Urothelium cell line (cell line): ENCODE measurements at regions not wholly inside any gene's neighbourhood (a gene's known extent, or its start where the extent isn't known, plus 50 kb on each side); places are given as distances from the start of the nearest gene placed in this dataset.

ENCODE experiments used
- DNase-seq: peaks from one replicate; pipeline ENCODE4 v3.0.0; 2011; ENCODE audit warnings: low spot score, mixed read lengths
- FAIRE-seq: peaks from 2 replicates; lab custom pipeline; 2011; peaks lifted over from hg19 to GRCh38; lab: Jason Lieb, UNC

DNA sequence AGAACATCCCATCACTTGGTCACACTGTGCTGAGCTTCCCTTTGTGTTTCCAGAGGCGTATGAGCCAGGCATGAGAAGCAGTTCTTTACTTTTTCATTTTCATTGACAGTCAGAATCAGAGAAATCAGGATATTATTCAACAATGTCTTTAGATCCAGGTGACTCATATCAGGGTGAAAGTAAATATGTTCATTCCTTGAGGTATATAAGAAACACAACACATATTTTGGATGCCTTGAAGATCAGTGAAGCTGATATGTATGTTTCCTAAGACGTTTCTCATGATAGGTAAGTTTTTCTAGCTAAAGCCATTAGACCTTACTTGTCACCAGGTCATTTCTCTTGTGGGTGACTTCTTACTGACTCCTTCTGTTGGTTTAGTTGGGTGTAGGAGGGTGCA lies 505.6 kb downstream of the CDH26 start:
- FAIRE-seq (no peak), DNase-seq (no peak)

DNA sequence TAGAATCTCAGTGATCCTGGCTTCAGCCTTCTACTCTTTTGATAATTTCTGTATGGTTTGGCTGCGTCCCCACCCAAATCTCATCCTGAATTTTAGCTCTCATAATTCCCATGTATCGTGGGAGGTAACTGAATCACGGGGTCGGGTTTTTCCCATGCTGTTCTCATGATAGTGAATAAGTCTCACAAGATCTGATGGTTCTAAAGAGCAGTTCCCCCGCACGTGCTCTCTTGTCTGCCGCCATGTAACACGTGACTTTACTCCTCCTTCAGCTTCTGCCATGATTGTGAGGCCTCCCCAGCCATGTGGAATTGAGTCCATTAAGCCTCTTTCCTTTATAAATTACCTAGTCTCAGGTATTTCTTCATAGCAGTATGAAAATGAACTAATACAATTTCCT lies 507.2 kb downstream of the CDH26 start:
- no peak for DNase-seq
- no peak for FAIRE-seq

DNA sequence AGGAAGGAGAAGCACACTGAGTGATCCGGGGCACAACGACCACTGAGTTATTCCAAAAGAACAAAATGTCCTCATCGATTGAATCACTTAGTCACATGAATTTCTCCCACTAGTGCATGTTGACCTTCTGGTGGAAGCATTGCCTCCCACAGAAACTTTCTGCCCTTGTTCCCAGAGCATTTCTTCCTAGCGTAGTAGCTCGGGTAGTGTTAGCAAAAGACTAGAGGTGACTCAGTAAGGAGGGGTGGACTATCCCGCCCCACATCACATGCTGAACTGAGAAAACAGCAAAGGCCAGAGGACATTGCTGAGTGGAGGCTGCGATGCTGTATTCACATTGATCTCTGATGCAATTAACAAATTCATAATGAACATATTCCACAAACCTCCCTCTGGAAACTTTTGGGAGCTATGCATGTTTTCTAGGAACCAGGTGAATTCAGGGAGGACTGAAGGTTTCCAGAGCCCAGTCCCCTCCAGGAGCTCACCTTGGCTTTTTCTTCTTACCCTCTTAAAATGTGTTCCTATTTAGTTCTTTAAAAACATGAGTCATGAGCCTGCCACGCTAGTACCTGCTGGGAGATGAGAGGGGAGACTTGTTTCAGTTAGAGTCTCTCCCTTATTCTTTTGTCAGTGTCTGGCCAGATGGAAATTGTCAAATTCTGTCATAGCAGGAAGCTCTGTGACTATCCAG lies 507.9 kb downstream of the CDH26 start:
- no peak for FAIRE-seq
- no peak for DNase-seq

DNA sequence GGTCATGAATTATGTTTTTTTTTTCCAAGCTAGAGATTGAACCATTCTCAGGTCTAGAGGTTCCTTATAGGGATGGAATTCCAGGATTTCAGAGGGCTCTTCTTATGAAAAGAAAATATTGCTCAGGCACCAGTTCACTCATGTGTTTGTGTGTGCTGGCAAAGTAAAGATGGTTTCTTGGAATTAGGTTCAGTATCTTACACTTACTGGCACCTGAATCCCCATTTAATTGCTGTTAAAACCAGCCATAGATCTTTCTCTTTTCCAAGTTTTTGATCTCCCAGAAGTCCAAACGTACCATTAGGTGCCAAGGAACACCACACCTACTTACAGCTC lies 508.4 kb downstream of the CDH26 start:
- FAIRE-seq, result no peak
- no peak for DNase-seq

DNA sequence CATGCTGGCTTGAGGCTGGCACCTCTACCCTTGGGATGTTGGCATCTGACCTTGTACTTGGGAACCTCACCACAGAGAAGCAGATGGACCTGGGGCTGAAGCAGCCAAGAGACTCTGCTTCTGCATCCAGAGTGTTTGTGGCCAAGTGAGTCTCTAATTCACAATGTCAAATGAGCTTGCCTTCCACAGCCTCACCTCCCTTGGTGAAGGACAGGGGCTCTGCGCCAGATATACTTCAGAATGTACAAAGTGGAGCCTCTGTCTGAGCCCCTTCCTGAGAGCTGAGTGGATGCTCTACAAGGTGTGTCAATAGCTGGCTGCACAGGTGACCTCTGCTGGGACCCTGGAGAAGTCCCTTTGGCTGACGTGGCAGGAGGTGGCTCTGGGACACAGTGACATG lies 508.9 kb downstream of the CDH26 start:
- no peak for FAIRE-seq
- no peak for DNase-seq

DNA sequence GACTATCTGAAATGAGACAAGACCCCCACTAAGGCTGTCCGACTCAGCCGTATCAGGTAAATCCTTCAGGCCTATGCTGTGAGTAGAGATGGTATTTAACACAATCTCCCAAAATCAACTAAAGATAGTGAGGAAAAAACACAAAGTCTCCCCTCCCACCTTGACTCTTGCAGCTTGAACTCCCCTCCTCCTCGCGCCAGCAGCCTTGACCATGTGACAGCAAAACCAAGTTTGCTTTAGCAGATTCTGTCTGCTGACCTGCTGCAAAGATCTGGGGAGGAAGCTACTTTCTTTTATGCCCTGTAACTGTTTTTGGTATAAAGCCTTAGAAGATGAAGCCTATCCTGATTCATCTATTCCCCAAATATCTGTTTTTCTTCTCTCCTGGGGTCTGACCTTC lies 509.5 kb downstream of the CDH26 start:
- DNase-seq (no peak), FAIRE-seq (no peak)

DNA sequence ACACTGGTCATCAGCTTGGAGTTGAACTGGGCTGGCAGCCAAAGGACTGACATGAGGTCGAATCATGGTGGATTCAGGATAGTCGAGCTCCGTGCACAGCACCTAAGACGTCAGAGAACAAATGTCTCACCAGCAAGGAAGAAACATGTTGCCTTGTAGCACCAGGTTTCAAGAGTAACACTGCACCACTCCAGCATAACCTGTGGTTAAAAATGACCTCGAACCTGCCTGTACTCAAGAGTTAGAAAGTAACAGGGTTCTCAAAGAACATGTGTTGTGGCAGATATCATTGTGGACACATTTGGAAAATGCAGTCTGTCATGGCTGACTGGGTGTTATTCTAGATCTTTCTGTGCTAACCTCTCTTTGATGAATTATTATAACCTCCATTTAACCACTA lies 511.6 kb downstream of the CDH26 start:
- DNase-seq, result no peak
- FAIRE-seq, result no peak

DNA sequence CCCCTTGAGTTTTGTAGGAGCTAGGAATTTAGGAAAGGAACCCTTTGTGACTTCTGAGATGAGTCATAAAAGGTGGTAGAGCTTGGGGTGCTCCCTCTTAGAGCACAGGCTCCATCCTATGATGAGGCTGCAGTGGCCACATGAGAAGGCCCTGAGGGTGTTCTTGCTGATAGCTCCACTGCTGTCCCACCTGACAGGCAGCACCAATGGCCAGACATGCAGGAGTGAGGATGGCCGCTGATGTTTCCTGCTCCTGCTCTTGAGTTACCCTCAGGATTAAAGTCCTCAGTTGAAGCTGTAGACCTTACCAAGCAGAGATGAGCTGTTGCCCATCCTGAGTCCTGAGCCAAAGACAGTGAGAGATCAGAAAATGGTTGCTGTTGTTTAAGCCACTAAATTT lies 512.1 kb downstream of the CDH26 start:
- no peak for FAIRE-seq
- DNase-seq, result no peak

DNA sequence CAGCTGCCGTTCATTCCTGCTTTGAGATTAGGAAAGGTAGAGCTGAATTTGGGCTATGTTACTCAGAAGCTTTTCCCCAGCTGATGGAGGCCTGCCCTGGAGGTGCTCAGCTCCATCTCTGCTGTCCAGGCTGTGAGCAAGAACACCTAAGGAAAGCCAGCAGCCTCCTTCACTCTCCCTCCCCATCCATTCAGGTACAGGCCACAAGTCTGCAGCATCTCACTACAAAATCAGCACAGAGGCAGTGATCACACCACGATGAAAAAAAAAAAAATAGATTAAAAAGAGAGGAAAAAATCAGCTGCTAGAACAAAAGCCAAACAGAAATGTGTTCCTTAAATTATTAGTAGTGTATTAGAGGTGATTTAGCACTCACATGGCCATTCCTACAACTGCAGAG lies 515.0 kb downstream of the CDH26 start:
- DNase-seq, result no peak
- FAIRE-seq, result no peak

DNA sequence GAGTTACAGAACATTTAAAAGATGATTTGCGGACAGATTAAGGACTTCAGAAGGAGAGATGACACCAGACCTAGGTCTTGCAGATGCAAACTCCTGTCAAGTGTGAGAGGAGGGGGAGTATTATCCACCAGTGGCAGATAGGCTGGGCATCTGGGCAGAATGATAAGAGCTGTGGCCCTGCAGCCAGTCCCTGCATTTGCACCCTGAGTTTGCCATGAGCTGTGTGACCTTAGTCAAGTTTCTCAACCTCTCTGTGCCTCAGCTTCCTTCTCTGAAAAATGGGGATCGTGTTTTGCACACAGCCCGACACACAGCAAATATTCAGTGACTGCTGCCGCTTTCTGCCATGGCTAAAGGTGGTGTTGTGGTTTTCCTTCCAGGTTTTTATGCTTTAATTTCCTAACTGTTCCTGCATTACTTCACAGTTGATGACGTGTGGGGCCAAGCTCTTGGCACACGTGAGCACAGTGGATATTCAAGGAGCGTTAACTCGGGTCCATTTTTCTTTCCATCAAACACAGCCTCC lies 516.2 kb downstream of the CDH26 start:
- no peak for DNase-seq
- no peak for FAIRE-seq

DNA sequence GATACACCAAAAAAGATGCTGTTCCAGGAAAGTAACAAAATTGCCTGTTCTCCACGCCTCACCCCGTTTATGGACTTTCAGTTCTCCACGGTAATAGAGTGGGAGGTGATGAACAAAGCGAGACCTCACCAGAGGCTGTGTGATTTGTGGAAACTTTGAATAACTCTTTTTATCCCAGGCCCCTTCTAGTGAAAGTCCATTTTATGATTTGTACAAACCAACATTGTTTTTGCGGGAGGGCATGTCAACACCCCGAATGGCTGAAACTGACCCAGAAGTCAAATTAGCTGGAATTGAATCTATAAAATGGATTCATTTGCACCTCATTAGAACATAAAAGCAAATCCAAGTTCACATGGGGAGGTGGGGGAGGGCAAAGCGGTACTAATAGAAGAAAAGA lies 517.8 kb downstream of the CDH26 start:
- DNase-seq (no peak), FAIRE-seq (no peak)

DNA sequence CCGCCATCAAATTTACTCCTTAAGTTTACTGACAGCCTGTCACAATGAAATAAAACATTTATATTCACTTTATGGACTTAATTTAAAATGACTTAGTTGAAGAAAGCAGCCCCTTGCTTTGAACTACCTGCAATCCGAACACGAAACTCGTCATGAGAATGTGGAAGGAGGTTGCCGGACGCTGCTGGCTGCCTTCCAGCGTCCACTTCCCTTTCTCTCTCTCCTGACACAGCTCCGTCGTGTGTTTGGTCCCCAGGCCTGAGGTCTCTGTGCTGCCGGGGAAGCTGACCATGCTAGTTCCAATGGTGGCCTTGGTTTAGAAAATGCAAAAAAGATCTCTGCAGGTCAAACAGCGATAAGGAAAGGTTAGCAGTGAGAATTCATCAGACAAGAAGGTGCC lies 519.7 kb downstream of the CDH26 start:
- DNase-seq (no peak), FAIRE-seq (no peak)

DNA sequence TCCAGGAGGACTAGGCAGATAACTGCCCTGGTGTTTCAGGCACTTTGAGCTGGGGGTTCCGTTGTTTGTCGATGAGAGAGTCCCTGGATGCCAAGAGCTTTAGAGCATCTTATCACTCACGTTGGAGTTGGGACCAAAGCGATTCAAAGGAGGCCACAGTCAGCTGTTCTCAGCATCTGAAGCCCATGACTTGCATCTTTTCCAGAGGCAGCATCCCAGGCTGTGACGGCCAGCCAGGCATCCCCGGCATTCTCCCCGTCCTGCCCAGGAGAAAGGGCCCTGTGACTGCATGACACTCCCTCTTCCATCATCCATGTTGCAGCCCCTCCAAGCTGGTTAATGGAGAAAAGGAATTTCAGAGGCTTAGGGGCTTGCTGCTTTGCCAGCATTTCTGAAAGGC lies 520.3 kb downstream of the CDH26 start:
- DNase-seq (no peak), FAIRE-seq (no peak)

DNA sequence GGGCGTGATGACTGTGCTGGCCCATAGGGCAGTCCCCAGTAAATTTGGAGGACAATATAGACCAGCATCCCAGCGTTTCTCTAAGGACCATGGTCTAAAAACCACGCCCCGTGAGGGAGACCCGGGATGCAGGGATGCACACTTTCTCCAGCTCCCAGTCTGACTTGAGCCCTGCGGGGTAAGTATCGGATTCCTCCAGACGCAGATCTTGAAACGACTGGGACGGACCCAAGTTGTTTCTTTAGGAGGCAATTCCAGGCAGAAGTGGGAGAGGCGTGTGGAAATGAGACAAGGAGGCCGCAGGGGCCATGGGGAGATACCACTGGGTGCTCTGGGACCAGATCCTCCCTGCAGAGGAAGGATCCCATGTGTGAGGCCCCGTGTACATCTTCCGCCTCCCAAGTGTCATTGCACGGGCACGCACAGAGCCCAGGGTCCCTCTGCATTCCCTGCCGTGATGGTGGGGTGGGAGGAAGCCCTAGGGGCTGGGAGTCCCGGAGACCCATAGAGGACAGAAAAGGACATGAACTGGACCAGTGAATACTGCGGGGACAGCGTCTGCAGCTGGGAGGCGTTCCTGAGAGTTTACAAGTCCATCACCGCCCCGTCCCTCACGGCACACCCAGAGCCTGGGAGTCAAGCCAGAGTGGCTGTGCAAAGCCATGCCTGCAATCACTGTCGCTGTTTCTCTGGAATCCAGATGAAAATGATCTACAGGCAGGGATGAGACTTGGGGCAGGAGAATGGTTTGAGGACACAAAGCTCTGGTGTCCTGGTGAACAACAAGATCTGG lies 522.9 kb downstream of the CDH26 start:
- no peak for DNase-seq
- no peak for FAIRE-seq

DNA sequence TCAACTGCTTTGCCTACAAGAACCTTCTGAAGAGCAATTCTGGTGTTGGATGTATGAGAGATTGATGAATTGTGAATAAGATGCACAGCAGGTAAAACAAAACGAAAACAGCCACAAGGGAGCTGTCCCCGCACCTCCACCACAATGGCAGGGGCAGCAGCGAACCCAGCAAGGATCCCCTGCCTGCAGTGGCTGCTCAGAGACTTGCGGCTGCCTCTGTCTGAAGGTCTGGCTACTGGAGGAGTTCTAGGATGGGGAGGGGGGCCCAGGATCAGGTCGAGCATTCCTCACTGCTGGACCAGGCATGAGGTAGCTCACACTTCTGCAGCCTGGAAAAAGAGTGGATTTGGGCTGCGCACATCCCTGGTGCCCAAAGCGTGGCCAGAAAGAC lies 523.5 kb downstream of the CDH26 start:
- no peak for FAIRE-seq
- no peak for DNase-seq

DNA sequence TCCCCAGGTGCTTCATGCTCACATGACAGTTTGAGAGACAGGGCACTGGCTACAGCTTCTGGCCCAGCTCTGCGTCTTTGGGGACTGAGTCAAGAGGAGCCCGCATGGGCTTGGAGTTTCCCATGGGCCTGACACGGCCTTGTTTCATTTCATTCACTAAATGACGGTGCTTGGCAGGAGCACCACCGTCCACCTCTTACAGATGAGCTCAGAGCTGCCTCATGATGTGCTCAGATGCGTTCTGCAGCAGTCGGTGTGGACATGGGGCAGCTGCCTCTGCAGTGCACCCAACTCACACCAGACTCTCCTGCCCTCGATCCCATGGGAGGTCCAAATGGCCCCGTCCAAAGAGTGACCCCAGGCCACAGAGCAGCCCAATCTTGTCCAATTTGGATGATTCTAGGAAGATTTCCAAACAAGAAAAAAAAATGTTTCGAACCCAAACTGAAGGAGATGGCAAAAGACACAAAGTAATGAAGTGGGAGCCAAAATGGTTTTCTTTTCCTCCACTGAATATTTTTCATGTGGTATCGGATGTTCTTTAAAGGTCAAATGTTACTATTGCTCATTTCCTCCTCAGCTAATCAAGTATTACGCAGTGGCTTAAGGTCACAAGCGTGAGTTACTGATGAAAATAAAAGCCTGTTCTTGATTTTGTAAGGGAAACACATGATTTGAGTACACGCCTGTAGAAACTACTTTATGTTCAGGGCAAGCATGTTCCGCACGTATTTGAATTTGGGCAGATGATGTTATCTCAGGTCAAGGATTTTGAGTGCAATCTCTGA lies 524.2 kb downstream of the CDH26 start:
- FAIRE-seq, result no peak
- no peak for DNase-seq

DNA sequence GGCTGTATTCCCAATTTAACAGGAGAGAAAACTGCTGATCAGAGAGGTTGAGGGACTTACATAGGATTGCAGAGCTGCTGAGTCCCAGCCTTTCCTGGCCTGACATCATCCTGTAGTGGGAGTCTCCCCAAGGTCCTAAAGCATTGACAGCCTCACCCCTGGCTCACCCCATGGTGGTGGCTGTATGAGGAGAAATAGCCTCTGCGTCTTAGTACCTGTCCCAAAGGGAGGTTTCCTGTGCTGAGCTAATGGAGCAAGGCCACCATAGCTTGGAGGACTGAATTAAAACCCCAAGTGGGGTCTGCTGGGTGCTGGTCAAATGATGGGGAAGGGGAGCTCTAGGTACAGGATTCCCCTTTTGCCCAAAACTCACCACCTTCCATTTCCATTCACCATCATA lies 525.1 kb downstream of the CDH26 start:
- DNase-seq (no peak), FAIRE-seq (no peak)

DNA sequence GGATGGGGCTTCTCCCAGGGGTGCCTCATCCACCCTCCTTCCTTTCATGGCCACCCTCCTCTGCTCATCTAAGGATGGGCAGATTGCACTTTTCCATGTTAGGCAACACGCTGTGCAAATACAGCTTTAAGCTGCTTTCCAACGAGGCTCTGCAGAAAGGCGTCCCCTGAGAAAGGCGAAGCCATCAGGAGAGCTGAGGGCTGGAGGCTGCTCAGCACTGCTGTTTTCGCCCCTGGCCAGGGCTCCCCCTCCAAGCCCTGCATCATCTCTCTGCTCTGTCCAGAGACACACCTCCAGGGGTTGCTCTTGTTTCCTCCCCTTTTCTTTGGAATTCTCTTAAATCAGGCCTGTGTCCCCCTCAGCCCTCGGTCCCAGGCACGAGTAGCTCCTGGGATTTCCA lies 526.1 kb downstream of the CDH26 start:
- DNase-seq (no peak), FAIRE-seq (no peak)

DNA sequence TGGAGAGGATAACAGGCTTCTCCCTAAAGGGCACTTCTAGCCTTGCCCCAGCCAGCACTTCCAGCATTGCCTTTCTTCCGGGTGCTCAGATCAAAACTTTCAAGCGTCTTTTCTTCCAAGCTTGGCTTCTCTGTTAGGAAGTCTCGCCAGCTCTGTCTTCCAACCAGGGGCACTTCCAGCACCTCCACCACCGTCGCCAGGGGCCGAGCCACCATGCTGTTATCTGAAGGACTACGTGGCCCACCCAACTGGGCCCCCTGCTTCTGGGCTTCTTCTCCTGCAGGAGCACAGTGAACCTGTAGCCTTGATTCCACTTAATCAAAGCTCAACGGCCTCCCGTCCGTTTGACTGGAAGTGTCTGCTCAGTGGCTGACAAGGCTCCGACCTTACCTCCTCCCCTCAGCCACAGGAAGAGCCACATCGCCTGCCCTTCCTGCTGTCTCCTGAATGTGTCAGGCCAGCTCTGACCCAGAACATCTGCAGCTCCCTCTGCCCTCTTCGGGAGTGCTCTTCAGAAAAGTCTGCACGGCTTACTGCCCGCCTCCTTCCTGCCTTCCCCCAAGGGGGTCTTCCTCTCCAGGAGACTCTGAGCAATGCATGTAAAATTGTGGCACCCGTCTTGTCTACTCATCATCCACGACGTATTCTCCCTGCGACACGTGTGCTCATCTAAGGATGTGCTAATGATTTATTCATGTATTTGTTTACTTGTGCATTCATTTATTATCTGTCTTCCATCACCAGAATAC lies 527.0 kb downstream of the CDH26 start:
- DNase-seq (no peak), FAIRE-seq (no peak)

DNA sequence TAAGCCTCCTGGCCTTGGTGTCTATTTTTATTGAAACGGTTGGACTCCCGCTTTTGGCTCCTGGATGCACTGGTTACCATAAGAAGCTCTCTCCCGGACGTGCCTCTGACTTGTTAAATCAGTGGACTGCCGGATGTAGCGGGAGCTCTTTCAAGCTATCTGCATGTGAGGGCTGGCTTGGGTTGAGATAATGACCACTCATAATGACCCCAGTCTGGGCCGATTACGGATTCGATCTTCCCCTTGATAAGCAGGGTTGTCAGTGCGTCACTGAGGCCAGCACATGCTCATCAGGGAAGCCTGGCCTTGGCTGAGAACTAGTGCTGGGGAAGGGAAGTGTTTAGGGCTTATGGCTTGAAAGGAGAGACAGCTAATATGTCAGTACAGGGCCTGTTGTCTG lies 528.1 kb downstream of the CDH26 start:
- DNase-seq (no peak), FAIRE-seq (no peak)

DNA sequence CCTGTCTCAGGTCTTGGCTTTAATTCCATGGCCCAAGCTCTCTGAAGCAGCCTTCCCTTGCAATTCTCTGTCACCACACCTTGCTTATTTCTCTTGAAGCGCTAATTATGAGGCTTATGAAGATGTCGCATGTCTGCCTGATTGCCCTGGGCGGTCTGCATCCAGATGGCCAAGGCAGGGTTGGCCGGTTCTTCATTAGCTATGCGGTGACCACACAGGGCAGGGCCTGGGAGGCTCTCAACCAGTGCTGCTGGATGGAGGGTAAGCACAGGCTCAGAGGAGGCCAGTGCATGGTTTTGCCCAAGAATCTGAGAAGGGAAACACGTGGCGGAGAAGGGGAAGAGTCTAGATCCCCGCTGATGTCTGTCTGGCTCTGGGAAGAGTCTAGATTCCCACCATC lies 528.7 kb downstream of the CDH26 start:
- DNase-seq (no peak), FAIRE-seq (no peak)
